Breast epithelium (tissue), 4 donors: ENCODE measurements at regions not wholly inside any gene's neighbourhood (a gene's known extent, or its start where the extent isn't known, plus 50 kb on each side); places are given as distances from the start of the nearest gene placed in this dataset.

Experiments
- DNase-seq, 2 donors: peaks; one replicate each; pipeline ENCODE4 v3.0.0-alpha.2; 2019; ENCODE audit warnings: low spot score in 2 of 2
- H3K27ac ChIP-seq, 2 donors: fragments of 200-600 bp; sonication (generic) in 1 of 2; one replicate each; pipeline ENCODE4 v1.5.1; 2016 to 2019; ENCODE audit warnings: mild to moderate bottlenecking in 1 of 2
- H3K27me3 ChIP-seq, 2 donors: fragments of 200-600 bp; sonication (generic) in 1 of 2; one replicate each; pipeline versions ENCODE4 v1.5.1 to v1.6.0; 2017 to 2019; ENCODE audit warnings: control low read depth in 1 of 2, mild to moderate bottlenecking in 1 of 2
- H3K36me3 ChIP-seq: fragments of 200-600 bp; one replicate; pipeline ENCODE4 v1.5.1; 2019
- H3K4me1 ChIP-seq, 2 donors: fragments of 200-600 bp; sonication (generic); one replicate each; pipeline ENCODE4 v1.5.1; 2016 to 2019; ENCODE audit warnings: control low read depth in 1 of 2
- H3K4me3 ChIP-seq, 3 donors: fragments of 200-600 bp; sonication (generic); 1 replicate in 2 of 3; 2 replicates in 1 of 3; pipeline ENCODE4 v1.5.1; 2016 to 2019; ENCODE audit warnings: mild to moderate bottlenecking in 3 of 3, moderate library complexity in 2 of 3
- H3K9me3 ChIP-seq, 2 donors: fragments of 200-600 bp; sonication (generic) in 1 of 2; one replicate each; pipeline ENCODE4 v1.5.1; 2016 to 2019; ENCODE audit warnings: control low read depth in 1 of 2
- CTCF ChIP-seq, 3 donors: fragments of 450-650 bp; IDR thresholded peaks; one replicate each; pipeline ENCODE4 v1.5.1; 2016 to 2017; ENCODE audit warnings: antibody characterized with exemption in 3 of 3, mild to moderate bottlenecking in 3 of 3, moderate library complexity in 3 of 3
- POLR2A ChIP-seq: fragments of 450-650 bp; IDR thresholded peaks from one replicate; pipeline ENCODE4 v1.6.1; 2016; ENCODE audit warnings: antibody characterized with exemption, mild to moderate bottlenecking, moderate library complexity
- POLR2AphosphoS5 ChIP-seq, 3 donors: sonication (generic); formaldehyde crosslinking; IDR thresholded peaks; one replicate each; pipeline ENCODE4 v1.6.1; 2017; ENCODE audit warnings: antibody characterized with exemption in 3 of 3
- intact Hi-C: fragments of 100-400 bp; cut with DNase I; formaldehyde crosslinking; loops from one replicate; pipeline ENCODE4 v1.15.1; 2023; ENCODE audit warnings: low total_unique reads

GRCh38 chr18:7288544-7288943 lies 57.7 kb downstream of the LRRC30 start:
- Histone ChIP-seq H3K27me3 (no peaks in the 10 kb centered on the region), H3K27ac (no peak overlapping the region), H3K4me3 (no peak overlapping the region), H3K9me3 (no peaks in the 10 kb centered on the region), H3K4me1 (no peaks in the 10 kb centered on the region), H3K36me3 (no peaks in the 10 kb centered on the region)
- TF ChIP-seq POLR2A (no peak), POLR2AphosphoS5 (IDR thresholded peaks at IDR 0.05) (no peak), CTCF (IDR thresholded peaks at IDR 0.05) (no peak)
- no peak for DNase-seq
- intact Hi-C loops = no loop called here

GRCh38 chr18:7290077-7290476 lies 59.2 kb downstream of the LRRC30 start:
- Histone ChIP-seq H3K4me1 (no peaks in the 10 kb centered on the region), H3K4me3 (no peak overlapping the region), H3K27me3 (no peaks in the 10 kb centered on the region), H3K36me3 (no peaks in the 10 kb centered on the region), H3K9me3 (no peaks in the 10 kb centered on the region), H3K27ac (no peak overlapping the region)
- no peak for TF ChIP-seq POLR2A
- TF ChIP-seq CTCF (IDR thresholded peaks at IDR 0.05) = no peak
- intact Hi-C loops = no loop called here
- no peak for DNase-seq

GRCh38 chr18:7291046-7291445 lies 60.2 kb downstream of the LRRC30 start:
- Histone ChIP-seq H3K4me3 (no peak overlapping the region), H3K4me1 (no peaks in the 10 kb centered on the region), H3K27me3 (no peaks in the 10 kb centered on the region), H3K36me3 (no peaks in the 10 kb centered on the region), H3K27ac (no peak overlapping the region), H3K9me3 (no peaks in the 10 kb centered on the region)
- no peak for DNase-seq
- TF ChIP-seq POLR2A (no peak), POLR2AphosphoS5 (IDR thresholded peaks at IDR 0.05) (no peak), CTCF (IDR thresholded peaks at IDR 0.05) (no peak)
- intact Hi-C loops = no loop called here

GRCh38 chr18:7298149-7298548 lies 67.3 kb downstream of the LRRC30 start:
- H3K4me3 ChIP-seq = no peak overlapping the region
- H3K4me1 ChIP-seq = no peaks in the 10 kb centered on the region
- H3K36me3 ChIP-seq = no peaks in the 10 kb centered on the region
- peaks cover 8 to 19% of the 10 kb centered on the region in 2 donors for H3K9me3 ChIP-seq
- H3K27ac ChIP-seq = no peak overlapping the region
- intact Hi-C loops = no loop called here
- DNase-seq = no peak
- H3K27me3 ChIP-seq = no peaks in the 10 kb centered on the region
- no peak for TF ChIP-seq POLR2AphosphoS5 (IDR thresholded peaks at IDR 0.05)
- TF ChIP-seq POLR2A = no peak
- TF ChIP-seq CTCF (IDR thresholded peaks at IDR 0.05) = no peak

GRCh38 chr18:7301094-7301493 lies 70.2 kb downstream of the LRRC30 start:
- TF ChIP-seq POLR2AphosphoS5 (IDR thresholded peaks at IDR 0.05) (no peak), POLR2A (no peak), CTCF (IDR thresholded peaks at IDR 0.05) (no peak)
- H3K27me3 ChIP-seq = no peaks in the 10 kb centered on the region
- intact Hi-C loops = no loop called here
- no peak for DNase-seq
- no peak overlapping the region for H3K27ac ChIP-seq
- no peaks in the 10 kb centered on the region for H3K4me1 ChIP-seq
- H3K36me3 ChIP-seq = no peaks in the 10 kb centered on the region
- H3K9me3 ChIP-seq = peaks cover 8 to 21% of the 10 kb centered on the region in 2 donors
- no peak overlapping the region for H3K4me3 ChIP-seq
